Sciatic nerve (tissue), 2 donors: ENCODE measurements at regions not wholly inside any gene's neighbourhood (a gene's known extent, or its start where the extent isn't known, plus 50 kb on each side); places are given as distances from the start of the nearest gene placed in this dataset.
"Not testable (repeated sequence)": the region's sequence is repeated elsewhere in the genome, so short reads cannot be mapped to it uniquely, and the experiment has no call there.

Experiments
- ATAC-seq: fragments of 200-7000 bp; cut with Tn5 transposase; one replicate; pipeline ENCODE4 v1.9.1; 2020; ENCODE audit warnings: mild to moderate bottlenecking, moderate library complexity
- DNase-seq: peaks from one replicate; pipeline ENCODE4 v3.0.0-alpha.2; 2020; ENCODE audit warnings: low spot score
- intact Hi-C: fragments of 100-400 bp; cut with DNase I; formaldehyde crosslinking; loops from one replicate; pipeline ENCODE4 v1.14.2; 2022
- donor health status: DM: no; HTN: no; CAD: no.
- donor health status: DM: no; HTN: no; CAD: no.

- no peak for ATAC-seq
- no peak for DNase-seq
- intact Hi-C loops, result no loop called here
Measured at GRCh38 chr10:33708561-33708960, 374.1 kb upstream of the NRP1 start.

DNA sequence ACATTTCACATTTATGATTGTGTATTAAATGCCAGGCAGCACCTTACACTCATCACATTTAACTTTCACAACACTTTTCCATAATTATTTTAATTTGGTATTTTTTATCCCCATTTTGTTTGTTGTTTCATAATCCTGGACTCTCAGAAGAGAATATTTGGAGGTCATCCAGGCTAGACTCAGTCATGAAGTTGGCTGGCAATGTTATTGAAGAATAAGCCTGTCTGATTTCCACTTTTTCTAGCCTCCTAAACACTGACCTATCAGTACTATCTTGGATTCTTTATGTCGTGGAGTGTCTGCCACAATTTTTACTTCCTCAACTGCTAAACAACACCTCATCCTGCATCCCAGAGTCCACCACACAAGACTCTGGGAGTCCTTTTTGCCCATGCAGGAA is 372.3 kb upstream of the NRP1 start:
- DNase-seq (no peak), ATAC-seq (peak; percentile 86)
- intact Hi-C loops, result no loop called here

DNA sequence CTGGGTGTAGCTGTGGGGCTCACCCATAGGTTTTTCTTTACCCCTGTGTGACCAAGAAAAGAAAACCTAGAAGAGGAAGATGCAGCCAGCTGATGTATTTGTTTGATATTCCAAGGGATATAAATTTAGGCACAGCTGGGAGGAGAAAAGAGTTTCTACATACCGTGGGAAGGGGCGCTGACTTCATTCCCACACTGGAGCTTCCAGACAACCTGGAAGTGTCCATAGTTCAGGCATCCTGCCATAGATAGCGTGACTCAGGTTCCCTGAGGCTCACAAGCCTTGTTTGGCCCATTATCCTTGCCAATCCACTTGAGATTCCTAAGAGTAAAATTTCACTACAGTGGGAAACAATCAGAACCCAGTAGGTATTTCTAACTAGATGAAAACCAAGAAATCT is 371.7 kb upstream of the NRP1 start:
- intact Hi-C loops, result no loop called here
- DNase-seq (peak; percentile 65), ATAC-seq (peak; percentile 85)

- DNase-seq, result no peak
- ATAC-seq, result no peak
- intact Hi-C loops, result no loop called here
Measured at GRCh38 chr10:33704214-33704830, 369.9 kb upstream of the NRP1 start.

DNA sequence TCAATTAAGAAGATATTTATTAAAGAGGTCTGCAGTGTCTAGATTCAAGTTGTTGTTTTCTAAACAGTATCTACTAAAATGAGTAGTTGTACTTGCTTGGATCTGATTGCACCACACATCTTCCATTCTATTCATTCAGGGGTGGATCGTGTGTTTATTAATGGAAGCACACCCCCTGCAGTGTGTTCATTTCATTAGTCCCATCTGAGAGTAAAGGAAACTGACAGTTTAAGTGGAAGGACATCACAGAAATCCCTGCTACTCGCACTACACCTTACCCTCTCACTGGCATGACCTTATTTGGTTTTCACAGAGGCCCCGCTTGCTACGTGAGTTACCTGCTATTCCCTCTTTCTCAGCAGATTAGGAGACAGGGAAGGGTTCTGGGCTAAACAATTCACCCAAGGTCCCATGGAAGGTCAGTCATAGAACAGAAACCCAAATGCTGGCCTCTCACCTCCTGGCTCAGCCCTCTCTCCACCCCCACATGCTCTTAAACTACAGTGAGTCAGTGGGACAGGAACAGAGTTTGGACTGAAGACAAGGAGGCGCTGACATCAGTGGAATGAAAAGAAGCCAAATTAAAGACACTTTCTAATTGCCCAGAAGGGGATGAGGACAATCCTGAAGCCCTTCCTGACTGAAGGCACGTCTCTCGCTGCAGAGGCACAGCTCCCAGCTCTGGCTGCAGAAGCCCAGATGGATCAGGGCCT is 369.2 kb upstream of the NRP1 start:
- no peak for ATAC-seq

GRCh38 chr10:33698033-33698432 is 363.6 kb upstream of the NRP1 start:
- intact Hi-C loops, result no loop called here
- no peak for DNase-seq
- no peak for ATAC-seq

More for the DNA sequence above, 369.2 kb upstream of the NRP1 start:
- intact Hi-C loops, result no loop called here
- no peak for DNase-seq

DNA sequence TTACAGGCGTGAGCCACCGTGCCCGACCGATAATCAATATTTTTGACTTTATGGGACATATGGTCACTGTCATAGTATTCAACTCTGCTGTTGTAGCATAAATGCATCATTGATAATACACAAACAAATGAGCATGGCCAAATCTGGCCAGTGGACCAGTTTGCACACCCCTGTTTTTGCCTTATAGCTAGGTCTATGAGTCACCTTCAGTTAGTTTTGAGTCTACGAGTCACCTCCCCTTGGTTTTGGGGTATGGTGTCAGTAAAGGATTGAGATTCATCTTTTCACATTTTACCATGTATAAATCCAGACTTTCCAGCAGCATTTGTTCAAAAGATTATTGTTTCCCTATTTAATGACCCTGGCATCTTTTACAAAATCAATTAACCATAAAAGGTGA is 362.5 kb upstream of the NRP1 start:
- ATAC-seq (no peak), DNase-seq (no peak)
- intact Hi-C loops, result no loop called here

GRCh38 chr10:33695536-33695935 is 361.1 kb upstream of the NRP1 start:
- ATAC-seq, result no peak
- no peak for DNase-seq
- intact Hi-C loops, result no loop called here

DNA sequence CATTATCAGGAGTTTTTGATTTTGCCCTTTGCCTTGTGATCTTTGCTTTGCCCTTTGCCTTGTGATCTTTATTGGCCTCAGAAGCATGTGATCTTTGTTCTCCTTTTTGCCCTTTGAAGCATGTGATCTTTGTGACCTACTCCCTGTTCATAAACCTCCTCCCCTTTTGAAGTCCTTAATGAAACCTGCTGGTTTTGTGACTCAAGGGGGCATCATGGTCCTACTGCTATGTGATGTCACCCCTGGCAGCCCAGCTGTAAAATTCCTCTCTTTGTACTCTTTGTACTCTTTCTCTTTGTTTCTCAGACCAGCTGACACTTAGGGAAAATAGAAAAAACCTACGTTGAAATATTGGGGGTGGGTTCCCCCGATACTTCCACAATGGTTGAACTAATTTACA is 356.1 kb upstream of the NRP1 start:
- ATAC-seq, DNase-seq, intact Hi-C loops: not testable (repeated sequence)

GRCh38 chr10:33688506-33688905 is 354.0 kb upstream of the NRP1 start:
- no peak for DNase-seq
- ATAC-seq, result no peak
- intact Hi-C loops, result no loop called here

DNA sequence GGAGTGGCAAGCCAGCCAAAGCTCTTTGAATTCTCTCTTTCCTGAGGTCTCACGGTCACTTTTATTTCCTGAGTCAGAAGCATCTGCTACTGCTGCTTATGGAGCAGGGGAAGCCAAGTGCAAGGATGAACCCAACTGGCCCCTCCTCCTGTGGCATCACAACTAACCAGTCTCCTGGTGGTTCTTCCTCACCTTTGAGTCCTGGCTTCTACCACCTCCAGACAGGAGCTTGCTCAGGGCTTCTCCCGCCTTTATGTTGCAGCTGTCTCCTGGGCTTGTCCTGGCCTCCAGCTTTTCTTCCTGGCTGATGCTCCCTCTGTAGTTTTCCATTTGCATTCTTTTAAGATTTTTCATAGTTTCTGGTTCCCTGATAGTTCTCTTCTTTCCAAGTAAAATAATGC is 349.7 kb upstream of the NRP1 start:
- no peak for ATAC-seq
- intact Hi-C loops, result no loop called here

GRCh38 chr10:33681595-33681994 is 347.1 kb upstream of the NRP1 start:
- no peak for DNase-seq
- intact Hi-C loops, result no loop called here
- ATAC-seq, result no peak

More for the DNA sequence above, 349.7 kb upstream of the NRP1 start:
- DNase-seq, result no peak

DNA sequence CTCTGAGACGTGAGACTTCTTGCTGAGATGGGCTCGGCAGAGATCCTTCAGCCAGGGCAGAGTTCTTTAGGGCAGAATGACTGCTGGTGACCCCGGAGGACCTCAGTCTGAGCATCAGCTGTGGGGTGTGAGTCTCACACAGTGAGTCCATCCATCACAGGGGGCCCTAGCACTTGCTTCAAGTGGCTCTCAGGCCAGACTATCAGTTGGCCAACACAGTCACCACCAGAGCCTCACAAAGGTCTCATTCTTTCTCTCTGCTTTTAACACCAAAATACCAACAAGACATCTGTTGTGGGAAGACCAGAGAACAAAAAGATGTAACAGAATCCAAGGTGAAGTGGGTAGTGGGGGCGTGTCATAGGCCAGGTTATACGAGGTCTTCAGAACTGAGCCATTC is 345.6 kb upstream of the NRP1 start:
- no peak for ATAC-seq
- intact Hi-C loops, result no loop called here

GRCh38 chr10:33676606-33677339 is 342.3 kb upstream of the NRP1 start:
- intact Hi-C loops, result no loop called here
- ATAC-seq (no peak), DNase-seq (no peak)

More for the DNA sequence above, 345.6 kb upstream of the NRP1 start:
- DNase-seq, result no peak

GRCh38 chr10:33674986-33675599 is 340.6 kb upstream of the NRP1 start:
- no peak for DNase-seq
- peak; percentile 76 for ATAC-seq
- intact Hi-C loops, result no loop called here

DNA sequence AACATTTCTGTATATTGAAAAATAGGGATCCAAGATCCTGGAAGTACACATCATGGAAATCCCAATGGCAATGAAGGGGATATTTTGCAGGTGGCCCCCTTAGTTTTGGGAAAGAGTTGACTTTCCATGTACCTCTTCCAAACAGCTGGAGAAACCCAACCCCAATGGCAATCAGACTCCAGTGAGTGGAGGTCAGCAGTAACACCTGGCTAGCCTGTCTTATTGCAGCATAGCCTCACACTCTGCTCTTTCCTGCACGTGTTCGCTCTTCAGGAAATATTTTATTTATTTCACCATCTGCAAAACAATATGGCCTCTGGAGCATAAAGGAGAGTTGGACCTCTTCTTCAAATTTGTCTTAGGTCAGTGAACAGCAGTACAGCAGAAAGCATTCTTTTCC is 340.0 kb upstream of the NRP1 start:
- no peak for ATAC-seq

DNA sequence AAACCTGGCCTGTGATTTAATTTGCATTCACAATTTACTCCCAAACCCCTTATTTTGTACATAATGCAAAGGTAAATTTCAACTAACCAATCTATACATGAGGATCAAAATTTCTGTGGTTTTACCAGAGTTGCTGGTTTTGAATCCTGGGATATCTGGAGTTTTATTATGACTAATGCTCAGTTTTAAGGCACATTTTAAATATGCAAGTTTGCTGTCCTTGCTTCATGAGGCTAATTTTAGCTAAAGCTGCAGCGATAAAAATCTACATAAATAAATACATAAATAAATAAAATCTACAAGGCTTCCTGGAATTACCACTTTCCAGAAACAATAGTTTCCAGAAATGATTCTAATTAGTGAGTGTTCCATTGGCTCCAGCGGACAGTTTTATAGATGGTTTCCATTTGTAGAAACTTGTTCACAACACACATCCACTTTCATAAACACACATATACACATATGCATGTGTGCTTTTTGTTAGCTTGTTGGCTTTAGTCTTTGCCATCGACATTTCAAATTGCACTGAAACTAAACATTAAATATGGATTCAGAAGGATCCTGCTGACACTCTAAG is 339.5 kb upstream of the NRP1 start:
- intact Hi-C loops, result no loop called here
- DNase-seq, result no peak
- ATAC-seq, result no peak

More for the DNA sequence above, 340.0 kb upstream of the NRP1 start:
- DNase-seq, result no peak
- intact Hi-C loops, result no loop called here

GRCh38 chr10:33669904-33670303 is 335.4 kb upstream of the NRP1 start:
- DNase-seq (no peak), ATAC-seq (no peak)
- intact Hi-C loops, result no loop called here

- intact Hi-C loops, result no loop called here
- DNase-seq (no peak), ATAC-seq (no peak)
Measured at GRCh38 chr10:33666686-33667480, 332.4 kb upstream of the NRP1 start.
